Skin epidermis (tissue), 12 donors: ENCODE measurements at regions not wholly inside any gene's neighbourhood (a gene's known extent, or its start where the extent isn't known, plus 50 kb on each side); places are given as distances from the start of the nearest gene placed in this dataset.

Experiments
- H3K27ac ChIP-seq, 21 experiments: fragments of 200-600 bp; sonication (generic) in 11 of 21; one replicate each; pipeline ENCODE4 v1.5.0; 2020; ENCODE audit warnings: mild to moderate bottlenecking in 3 of 21, inconsistent platforms in 2 of 21, moderate library complexity in 2 of 21
- H3K4me3 ChIP-seq, 7 experiments: fragments of 200-600 bp; sonication (generic) in 2 of 7; one replicate each; pipeline ENCODE4 v1.5.0; 2020; ENCODE audit warnings: inconsistent platforms in 2 of 7, mild to moderate bottlenecking in 2 of 7, moderate library complexity in 1 of 7

- H3K27ac ChIP-seq: no peak overlapping the region
Observed at GRCh38 chr12:76611533-76611932, 52.0 kb upstream of the OSBPL8 start.

GRCh38 chr12:76614364-76614763 is 54.8 kb upstream of the OSBPL8 start:
- Histone ChIP-seq H3K4me3 (no peak overlapping the region), H3K27ac (no peak overlapping the region)

More at GRCh38 chr12:76611533-76611932, 52.0 kb upstream of the OSBPL8 start:
- no peak overlapping the region for H3K4me3 ChIP-seq

DNA sequence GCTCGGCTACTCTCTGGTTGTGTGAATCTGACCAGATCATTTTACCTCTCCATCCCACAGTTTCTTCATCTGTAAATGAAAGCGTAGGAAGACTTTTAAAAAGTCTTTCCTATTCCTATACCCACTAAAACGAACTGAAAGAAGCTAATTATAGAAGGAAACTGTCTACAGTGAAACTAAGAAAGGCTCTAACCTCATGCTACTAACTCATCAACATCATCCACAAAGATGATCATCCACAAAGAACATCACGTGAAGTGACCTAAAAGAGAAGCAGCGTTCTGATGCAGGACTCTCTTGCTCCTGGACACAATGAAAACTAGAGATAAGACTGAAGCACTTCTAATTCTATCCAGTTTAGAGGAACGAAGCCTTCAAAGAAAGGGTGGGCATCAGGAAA is 58.5 kb upstream of the OSBPL8 start:
- no peak overlapping the region for H3K27ac ChIP-seq
- no peak overlapping the region for H3K4me3 ChIP-seq

- H3K4me3 ChIP-seq: no peak overlapping the region
- no peak overlapping the region for H3K27ac ChIP-seq
Observed at GRCh38 chr12:76621582-76622024, 62.0 kb upstream of the OSBPL8 start.

- Histone ChIP-seq H3K4me3 (no peak overlapping the region), H3K27ac (no peak overlapping the region)
Observed at GRCh38 chr12:76622351-76622750, 62.8 kb upstream of the OSBPL8 start.

GRCh38 chr12:76622915-76623314 is 63.3 kb upstream of the OSBPL8 start:
- Histone ChIP-seq H3K27ac (no peak overlapping the region), H3K4me3 (no peak overlapping the region)

GRCh38 chr12:76623931-76624330 is 64.4 kb upstream of the OSBPL8 start:
- H3K27ac ChIP-seq: no peak overlapping the region

DNA sequence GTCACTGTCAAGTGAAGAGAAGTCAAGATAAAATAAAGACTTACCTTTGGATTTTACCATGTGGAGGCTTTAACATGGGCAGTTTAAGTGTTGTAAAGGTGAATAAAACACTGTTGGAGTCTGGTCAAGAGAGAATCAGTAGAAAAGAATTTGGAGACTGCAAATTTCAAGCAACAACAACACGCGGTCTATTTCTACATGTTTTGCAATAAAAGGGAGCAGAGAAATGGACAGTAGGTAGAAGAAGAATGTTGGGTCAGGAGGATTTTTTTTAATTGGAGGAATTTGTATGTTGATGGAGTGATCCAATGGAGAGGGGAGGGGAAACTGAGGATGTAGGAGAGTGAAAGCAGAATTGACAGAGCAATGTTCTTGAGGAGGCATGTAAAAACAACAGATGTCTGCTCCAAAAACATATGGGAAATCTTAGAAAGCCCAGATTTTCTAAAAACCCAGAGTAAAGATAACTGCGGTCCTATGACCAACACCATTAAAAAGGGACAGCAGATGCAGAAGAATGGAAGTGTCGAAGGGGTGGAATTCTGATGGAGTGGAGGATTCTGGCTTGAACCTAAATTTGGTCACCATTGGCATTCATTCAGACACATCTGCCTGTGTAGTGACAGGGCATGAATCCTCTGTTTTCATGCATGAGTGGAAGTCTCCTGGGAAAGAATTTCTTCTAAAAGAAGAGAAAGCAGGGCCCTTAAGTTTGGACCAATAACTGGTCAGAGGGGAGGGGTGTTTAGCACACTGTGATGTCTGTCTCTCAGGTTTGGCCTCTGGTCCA is 68.0 kb upstream of the OSBPL8 start:
- Histone ChIP-seq H3K4me3 (no peak overlapping the region), H3K27ac (no peak overlapping the region)

More at GRCh38 chr12:76623931-76624330, 64.4 kb upstream of the OSBPL8 start:
- no peak overlapping the region for H3K4me3 ChIP-seq

DNA sequence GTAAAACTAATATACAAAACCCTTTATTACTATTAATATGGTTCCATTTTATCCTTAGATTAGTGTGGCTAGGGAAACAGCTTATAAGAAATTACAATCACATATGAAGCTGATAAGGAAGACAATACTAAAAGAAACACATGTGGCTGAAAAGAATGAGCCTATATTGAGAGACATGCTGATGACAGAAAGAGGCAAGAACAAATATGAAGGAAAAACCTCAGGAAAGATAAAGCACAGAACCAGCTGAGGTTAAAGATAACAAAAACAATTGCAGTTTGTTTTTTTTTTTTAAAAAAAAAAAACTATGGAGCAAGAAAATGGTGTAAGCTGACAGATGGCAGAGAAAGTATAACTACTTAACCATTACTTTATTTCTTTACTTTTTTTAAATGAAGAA is 69.2 kb upstream of the OSBPL8 start:
- Histone ChIP-seq H3K4me3 (no peak overlapping the region), H3K27ac (no peak overlapping the region)

DNA sequence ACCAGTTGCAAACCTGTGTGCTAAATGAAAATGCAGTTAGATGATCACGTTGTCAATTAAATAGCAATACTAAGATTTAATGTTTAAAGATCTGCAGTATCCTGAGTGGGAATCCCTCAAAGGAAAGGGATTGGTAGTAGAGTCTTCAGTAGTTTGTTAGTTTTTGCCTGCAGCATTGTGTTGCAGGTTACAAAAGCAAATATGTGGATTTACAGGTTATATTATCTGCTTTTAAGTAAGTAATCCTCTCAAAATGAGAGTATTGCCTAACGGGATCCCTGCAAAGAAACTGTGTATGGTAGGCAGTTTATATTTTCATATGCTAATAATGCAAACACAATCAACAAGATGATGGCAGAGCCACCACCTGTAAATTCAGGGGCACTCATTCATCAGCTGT is 72.2 kb upstream of the OSBPL8 start:
- Histone ChIP-seq H3K27ac (no peak overlapping the region), H3K4me3 (no peak overlapping the region)

DNA sequence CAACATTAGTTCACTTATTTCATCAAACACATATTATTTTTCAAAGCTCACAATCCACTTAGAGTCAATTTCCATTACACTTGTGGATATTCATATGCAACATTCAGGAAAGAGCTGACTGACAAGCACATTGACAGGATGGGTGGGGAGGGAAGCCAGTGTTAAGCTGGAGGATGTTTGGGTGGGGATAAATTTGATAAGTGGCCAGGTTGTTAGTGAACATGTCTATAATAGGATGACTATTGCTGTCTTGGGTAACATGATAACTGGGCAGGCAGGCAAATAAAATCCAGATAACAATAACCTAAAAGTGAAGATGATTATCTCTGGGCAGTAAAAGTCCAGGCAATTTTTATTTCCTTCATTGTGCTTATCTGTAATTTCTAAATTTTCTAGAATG is 73.8 kb upstream of the OSBPL8 start:
- H3K27ac ChIP-seq: peak overlapping the region in 1 of 21 experiments; percentile 60
- no peak overlapping the region for H3K4me3 ChIP-seq

GRCh38 chr12:76634133-76634532 is 74.6 kb upstream of the OSBPL8 start:
- H3K4me3 ChIP-seq: no peak overlapping the region
- no peak overlapping the region for H3K27ac ChIP-seq

DNA sequence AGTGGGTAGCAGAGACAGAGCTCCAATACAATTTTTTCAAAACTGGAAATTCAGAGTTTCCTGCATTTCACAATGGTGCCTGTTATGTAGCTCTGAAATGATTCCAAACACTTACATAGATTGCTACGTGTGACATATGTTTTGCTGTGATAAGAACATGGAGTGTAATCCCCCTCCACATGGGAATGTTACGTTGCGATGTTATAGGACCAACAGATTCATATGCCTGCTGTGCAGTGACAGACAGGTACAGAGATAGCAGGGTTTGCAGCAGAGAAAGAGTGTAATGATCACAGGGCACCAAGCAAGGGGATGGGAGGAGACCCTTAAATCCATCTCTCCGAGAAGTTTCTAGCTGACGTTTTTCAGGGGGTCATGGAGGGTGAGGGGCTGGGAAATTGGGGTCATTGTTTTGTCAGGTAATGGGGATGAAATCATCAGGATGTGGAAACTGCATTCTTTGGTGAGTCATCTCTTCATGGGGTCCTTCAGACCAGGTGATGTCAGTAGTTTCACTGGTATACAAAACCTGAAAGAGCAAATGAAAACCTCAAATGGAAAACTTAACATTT is 76.6 kb upstream of the OSBPL8 start:
- Histone ChIP-seq H3K4me3 (no peak overlapping the region), H3K27ac (no peak overlapping the region)

- H3K4me3 ChIP-seq: no peak overlapping the region
- no peak overlapping the region for H3K27ac ChIP-seq
Observed at GRCh38 chr12:76637807-76638206, 78.2 kb upstream of the OSBPL8 start.

GRCh38 chr12:76639646-76640045 is 80.1 kb upstream of the OSBPL8 start:
- no peak overlapping the region for H3K27ac ChIP-seq

DNA sequence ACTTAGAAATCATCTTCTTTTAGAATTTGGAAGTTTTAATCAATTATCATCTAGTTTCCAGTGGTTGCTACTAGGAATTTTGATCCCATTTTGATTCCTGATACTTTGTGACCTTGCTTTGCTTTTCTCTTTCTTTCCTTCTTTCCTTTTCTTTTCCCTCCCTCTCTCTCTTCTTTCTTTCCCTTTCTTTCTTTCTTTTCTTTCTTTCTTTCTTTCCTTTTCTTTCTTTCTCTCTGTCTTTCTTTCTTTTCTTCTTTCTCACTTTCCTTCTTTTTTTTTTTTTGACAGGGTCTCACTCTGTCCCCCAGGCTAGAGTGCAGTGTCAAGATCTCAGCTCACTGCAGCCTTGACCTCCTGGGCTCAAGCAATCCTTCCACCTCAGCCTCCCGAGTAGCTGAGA is 81.5 kb upstream of the OSBPL8 start:
- H3K4me3 ChIP-seq: no peak overlapping the region
- H3K27ac ChIP-seq: no peak overlapping the region

More at GRCh38 chr12:76639646-76640045, 80.1 kb upstream of the OSBPL8 start:
- H3K4me3 ChIP-seq: no peak overlapping the region

DNA sequence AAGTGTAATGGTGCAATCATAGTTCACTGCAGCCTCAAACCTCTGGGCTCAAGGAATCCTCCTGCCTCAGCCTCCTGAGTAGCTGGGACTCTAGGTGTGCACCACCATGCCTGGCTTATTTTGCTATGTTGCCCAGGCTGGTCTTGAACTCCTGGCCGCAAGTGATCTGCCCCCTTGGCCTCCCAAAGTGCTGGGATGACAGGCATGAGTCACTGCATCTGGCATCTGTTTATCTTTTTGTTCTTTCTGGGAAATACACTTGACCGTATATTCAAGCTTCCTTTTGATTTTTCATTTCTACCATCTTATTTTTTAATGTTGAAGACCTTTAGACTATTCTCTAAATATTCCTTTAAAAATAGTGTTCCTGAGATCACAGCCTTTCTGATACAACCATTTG is 82.4 kb upstream of the OSBPL8 start:
- no peak overlapping the region for H3K4me3 ChIP-seq
- no peak overlapping the region for H3K27ac ChIP-seq

DNA sequence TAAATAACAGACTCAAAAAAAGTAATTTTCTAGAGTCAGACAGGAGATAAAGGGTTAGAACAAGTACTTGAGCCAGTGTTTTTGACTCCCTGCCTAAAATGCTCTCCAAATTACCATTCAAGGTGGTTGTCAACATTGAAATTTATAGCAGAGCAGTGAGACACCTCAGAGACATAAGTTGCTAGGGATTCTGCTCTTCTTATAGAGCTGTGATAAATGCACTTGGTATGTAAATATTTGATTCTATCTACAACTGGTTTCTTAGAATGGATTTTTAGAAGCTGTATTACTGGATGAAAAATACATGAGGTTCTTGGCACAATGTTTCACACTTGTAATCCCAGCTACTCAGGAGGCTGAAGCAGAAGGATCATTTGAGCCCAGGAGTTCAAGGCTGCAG is 83.9 kb upstream of the OSBPL8 start:
- no peak overlapping the region for H3K4me3 ChIP-seq
- no peak overlapping the region for H3K27ac ChIP-seq

DNA sequence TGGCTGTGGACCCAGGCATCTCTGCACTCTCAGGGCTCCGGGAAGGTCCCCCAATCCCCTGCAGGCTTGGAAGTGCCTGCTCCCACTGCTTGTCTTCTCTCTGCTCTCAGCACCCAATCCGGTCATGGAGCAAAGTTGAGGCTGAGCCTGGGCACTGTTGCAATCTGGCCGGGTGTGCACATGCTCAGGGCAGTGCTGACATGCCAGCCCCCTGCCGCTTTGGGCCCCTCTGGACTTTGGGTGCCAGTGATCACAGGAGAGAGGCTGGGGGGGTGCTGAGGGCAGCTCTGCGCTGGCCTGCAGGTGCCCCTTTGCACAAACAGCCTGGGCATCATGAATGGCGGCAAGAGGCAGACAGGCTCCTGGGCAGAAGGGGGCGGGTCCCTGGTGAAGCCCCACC is 85.4 kb upstream of the OSBPL8 start:
- H3K4me3 ChIP-seq: no peak overlapping the region
- H3K27ac ChIP-seq: no peak overlapping the region

- no peak overlapping the region for H3K27ac ChIP-seq
- H3K4me3 ChIP-seq: no peak overlapping the region
Observed at GRCh38 chr12:76645934-76646333, 86.4 kb upstream of the OSBPL8 start.

GRCh38 chr12:76646366-76646765 is 86.8 kb upstream of the OSBPL8 start:
- no peak overlapping the region for H3K27ac ChIP-seq
- no peak overlapping the region for H3K4me3 ChIP-seq

DNA sequence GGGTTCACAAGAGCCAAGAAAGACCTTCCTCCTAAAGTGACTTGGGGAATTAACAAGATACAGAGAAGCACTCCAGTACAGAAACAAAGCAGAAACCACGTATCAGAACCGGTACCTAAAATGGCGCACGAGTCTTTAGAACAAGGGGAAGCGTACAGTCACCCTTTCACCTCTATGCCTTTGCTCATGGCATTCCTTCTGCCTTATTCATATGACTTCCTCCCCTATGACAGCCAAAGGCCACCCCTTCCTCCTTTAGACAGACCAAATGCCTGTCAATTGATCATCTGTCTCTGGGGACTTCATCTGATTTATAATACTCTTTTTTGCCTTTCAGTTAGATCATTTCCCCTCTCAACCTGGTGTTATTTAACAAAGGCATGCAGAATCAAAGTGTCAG is 89.5 kb upstream of the OSBPL8 start:
- Histone ChIP-seq H3K4me3 (no peak overlapping the region), H3K27ac (no peak overlapping the region)
